ENCODE measurements at regions not wholly inside any gene's neighbourhood (a gene's known extent, or its start where the extent isn't known, plus 50 kb on each side); places are given as distances from the start of the nearest gene placed in this dataset.
A peak's percentile ranks its signal among the peaks of the same experiment; 100 is the strongest.

DNA sequence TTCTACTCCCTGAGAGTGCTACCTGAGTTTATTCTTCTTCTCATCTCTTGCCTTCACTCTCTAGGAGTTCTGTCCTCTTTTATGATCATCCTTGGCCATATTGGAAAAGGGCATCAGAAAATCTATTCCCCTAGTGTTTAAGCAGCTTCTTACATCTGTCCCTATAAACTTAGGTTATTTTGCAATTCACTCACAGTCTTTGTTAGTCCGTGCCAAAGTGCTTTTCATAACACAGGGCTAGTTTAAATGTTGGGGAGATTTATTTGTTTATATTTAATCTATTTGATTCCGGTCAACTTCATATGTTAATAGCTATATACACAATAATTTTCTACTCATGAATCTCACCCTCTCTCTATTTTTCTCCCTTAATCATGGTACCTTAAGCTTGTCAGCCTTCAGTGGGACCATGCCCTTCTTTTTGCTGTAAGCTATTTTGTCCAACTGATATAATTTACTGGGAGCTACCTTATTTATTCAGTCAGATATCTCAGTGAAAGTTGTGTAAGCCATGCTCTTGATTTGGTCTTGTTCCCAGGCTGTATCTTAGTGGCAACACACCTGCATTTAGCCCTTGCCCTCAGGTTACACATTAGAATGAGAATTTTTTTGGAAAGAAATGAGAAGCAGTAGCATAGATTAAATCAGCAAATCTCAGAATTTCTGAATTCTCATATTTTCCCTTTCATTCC lies 106.3 kb upstream of the SMYD2 start:
- TF ChIP-seq, protein P1, sequence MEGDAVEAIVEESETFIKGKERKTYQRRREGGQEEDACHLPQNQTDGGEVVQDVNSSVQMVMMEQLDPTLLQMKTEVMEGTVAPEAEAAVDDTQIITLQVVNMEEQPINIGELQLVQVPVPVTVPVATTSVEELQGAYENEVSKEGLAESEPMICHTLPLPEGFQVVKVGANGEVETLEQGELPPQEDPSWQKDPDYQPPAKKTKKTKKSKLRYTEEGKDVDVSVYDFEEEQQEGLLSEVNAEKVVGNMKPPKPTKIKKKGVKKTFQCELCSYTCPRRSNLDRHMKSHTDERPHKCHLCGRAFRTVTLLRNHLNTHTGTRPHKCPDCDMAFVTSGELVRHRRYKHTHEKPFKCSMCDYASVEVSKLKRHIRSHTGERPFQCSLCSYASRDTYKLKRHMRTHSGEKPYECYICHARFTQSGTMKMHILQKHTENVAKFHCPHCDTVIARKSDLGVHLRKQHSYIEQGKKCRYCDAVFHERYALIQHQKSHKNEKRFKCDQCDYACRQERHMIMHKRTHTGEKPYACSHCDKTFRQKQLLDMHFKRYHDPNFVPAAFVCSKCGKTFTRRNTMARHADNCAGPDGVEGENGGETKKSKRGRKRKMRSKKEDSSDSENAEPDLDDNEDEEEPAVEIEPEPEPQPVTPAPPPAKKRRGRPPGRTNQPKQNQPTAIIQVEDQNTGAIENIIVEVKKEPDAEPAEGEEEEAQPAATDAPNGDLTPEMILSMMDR (IDR thresholded peaks at IDR 0.05), result no peak
- no peak for TF ChIP-seq POLR2A (IDR thresholded peaks at IDR 0.05)
- no peak overlapping the region for H3K4me3 ChIP-seq (replicated peaks in 1 of 3)
- H3K4me1 ChIP-seq, result peaks cover 4 to 15% of the 10 kb centered on the region in 2 donors
- H3K27ac ChIP-seq, result no peak overlapping the region
- intact Hi-C loops (cut with DNase I), result no loop called here
- no peak for DNase-seq
- no peaks in the 10 kb centered on the region for H3K36me3 ChIP-seq
- H3K27me3 ChIP-seq, result no peaks in the 10 kb centered on the region
- H3K9me3 ChIP-seq, result no peaks in the 10 kb centered on the region
- 33 to 57% methylated on average over 2 of the region's 2 CpGs for WGBS, 2 donors

DNA sequence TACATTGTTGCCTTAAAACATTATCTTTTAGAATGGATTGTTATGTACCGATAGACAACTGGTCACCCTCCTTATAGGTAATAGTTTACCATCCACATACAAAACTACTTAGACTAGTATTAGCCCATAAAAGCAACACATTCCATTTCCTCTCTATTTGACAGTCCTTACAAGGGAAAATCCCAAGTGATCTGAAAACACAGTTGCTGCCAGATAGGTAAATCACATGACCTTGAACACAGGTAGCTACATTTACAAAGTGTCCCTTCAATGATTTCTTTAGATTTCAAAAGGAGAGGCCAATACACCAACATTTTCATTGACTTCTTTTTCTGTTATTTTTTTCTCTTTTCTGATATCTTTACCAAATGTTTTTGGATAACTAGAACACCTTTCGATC lies 102.9 kb upstream of the SMYD2 start:
- H3K9me3 ChIP-seq, result no peaks in the 10 kb centered on the region
- intact Hi-C loops (cut with DNase I), result no loop called here
- no peaks in the 10 kb centered on the region for H3K27me3 ChIP-seq
- DNase-seq, result no peak
- peak overlapping the region in 2 of 3 donors; percentile 10 for H3K27ac ChIP-seq
- no peaks in the 10 kb centered on the region for H3K36me3 ChIP-seq
- TF ChIP-seq, protein P1 (IDR thresholded peaks at IDR 0.05), result no peak
- TF ChIP-seq POLR2A (IDR thresholded peaks at IDR 0.05), result no peak
- H3K4me1 ChIP-seq, result peaks cover 4 to 15% of the 10 kb centered on the region in 2 donors
- H3K4me3 ChIP-seq (replicated peaks in 1 of 3), result no peak overlapping the region
- WGBS, 2 donors, result 56 to 58% methylated on average over 2 of the region's 2 CpGs

DNA sequence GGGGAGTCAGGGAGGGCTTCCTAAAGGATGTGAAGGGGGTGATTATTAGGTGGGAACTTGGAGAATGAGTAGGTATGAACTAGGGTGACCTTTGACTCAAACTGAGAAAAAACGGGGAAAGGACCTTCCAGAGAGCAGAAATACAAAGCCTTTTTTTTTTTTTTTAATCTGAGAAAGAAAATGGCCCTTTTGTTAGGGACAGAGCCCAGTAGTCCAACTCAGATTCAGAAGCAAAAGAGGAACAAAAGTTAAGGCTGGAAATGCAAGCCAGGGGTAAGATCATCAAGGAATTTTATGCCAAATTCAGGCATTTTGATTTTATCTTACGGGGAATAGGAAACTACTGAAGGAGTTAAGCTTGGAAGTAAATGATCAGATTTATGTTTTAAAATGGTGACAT lies 96.0 kb upstream of the SMYD2 start:
- Histone ChIP-seq H3K27ac (no peak overlapping the region), H3K4me1 (peaks cover 0 to 6% of the 10 kb centered on the region in 2 donors), H3K9me3 (no peaks in the 10 kb centered on the region), H3K27me3 (no peaks in the 10 kb centered on the region), H3K4me3 (replicated peaks in 1 of 3) (no peak overlapping the region), H3K36me3 (no peaks in the 10 kb centered on the region)
- 77 to 83% methylated on average over 2 of the region's 2 CpGs for WGBS, 2 donors
- intact Hi-C loops (cut with DNase I), result no loop called here
- DNase-seq, result no peak
- TF ChIP-seq, protein P1 (IDR thresholded peaks at IDR 0.05), result no peak
- TF ChIP-seq POLR2A (IDR thresholded peaks at IDR 0.05), result no peak

DNA sequence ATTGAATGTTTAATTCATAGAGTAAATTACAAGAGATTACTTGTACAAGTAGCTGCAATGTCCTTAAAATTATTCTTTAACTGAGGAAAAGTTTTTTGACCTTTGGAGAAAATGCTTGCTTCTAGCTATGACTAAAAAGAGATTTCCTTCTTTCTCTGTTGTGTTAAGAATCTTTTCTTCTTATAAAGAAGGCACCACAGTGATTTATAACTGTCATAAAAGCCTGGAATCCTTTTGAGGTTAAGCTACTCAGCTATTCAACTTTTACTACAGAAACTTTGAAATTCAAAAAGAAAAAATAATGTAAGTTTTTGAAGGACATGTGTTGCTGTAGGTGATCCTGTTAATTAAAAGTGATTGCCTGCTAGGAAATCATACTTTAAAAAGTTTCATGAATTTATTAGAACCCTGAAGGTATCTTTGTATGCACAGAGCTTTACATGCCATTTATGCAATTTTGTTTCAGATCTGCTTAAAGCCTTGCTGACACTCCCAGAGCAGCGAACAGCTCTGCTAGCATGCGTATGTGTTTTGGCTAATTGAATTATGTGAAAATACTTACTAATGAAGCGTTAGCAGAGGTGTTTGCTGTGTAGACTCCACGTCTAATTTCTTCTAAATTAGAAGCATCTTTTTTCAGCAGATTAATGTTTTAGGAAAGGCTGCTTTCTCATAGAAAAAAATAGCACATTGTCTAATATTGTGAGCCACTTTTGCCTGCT lies 94.7 kb upstream of the SMYD2 start:
- DNase-seq, result no peak
- intact Hi-C loops (cut with DNase I), result no loop called here
- Histone ChIP-seq H3K36me3 (no peaks in the 10 kb centered on the region), H3K27ac (no peak overlapping the region), H3K27me3 (no peaks in the 10 kb centered on the region), H3K9me3 (no peaks in the 10 kb centered on the region), H3K4me1 (peaks cover 0 to 6% of the 10 kb centered on the region in 2 donors), H3K4me3 (replicated peaks in 1 of 3) (no peak overlapping the region)
- TF ChIP-seq, protein P1 (IDR thresholded peaks at IDR 0.05), result no peak
- TF ChIP-seq POLR2A (IDR thresholded peaks at IDR 0.05), result no peak
- WGBS, 2 donors, result 75% methylated on average over 4 of the region's 4 CpGs
